Keratinocyte (primary cell): ENCODE measurements at regions not wholly inside any gene's neighbourhood (a gene's known extent, or its start where the extent isn't known, plus 50 kb on each side); places are given as distances from the start of the nearest gene placed in this dataset.

Experiments used
- CTCF ChIP-seq, 3 experiments: IDR thresholded peaks in 1 of 3; conservative IDR thresholded peaks in 1 of 3; optimal IDR thresholded peaks in 1 of 3; 2 replicates in 2 of 3; 3 replicates in 1 of 3; pipeline versions ENCODE3 to v1.5.1; 2011; ENCODE audit warnings: low read length in 3 of 3, mild to moderate bottlenecking in 3 of 3, moderate library complexity in 2 of 3, control low read depth in 1 of 3, inconsistent platforms in 1 of 3; ENCODE audit not compliant: insufficient read depth in 2 of 3; ENCODE audit errors: extremely low read depth in 1 of 3
- EZH2 ChIP-seq: IDR thresholded peaks from one replicate; pipeline ENCODE4 v1.6.1; 2012; ENCODE audit warnings: inconsistent platforms, mild to moderate bottlenecking, low read length, moderate library complexity

- TF ChIP-seq EZH2 = no peak
- no peak for TF ChIP-seq CTCF (optimal IDR thresholded peaks at IDR 0.05 in 1 of 3, IDR thresholded peaks at IDR 0.05 in 1 of 3, conservative IDR thresholded peaks at IDR 0.05 in 1 of 3; ENCODE audit: extremely low read depth in 1 of 3, insufficient read depth in 2 of 3, low read length in 3 of 3)
These were observed 81.8 kb upstream of the MAGEA4 start for GRCh38 chrX:151830911-151831310.
